Neural crest cell (in vitro differentiated cells): ENCODE measurements at regions not wholly inside any gene's neighbourhood (a gene's known extent, or its start where the extent isn't known, plus 50 kb on each side); places are given as distances from the start of the nearest gene placed in this dataset.

Experiments
- DNase-seq: peaks from one replicate; pipeline ENCODE4 v3.0.0; 2021; ENCODE audit warnings: low read depth, mixed read lengths, low spot score
- H3K27ac Mint-ChIP-seq: one replicate; pipeline ENCODE4 v1.8.0; 2021; ENCODE audit warnings: mild to moderate bottlenecking, mixed read lengths; ENCODE audit not compliant: unreplicated experiment
- H3K27me3 Mint-ChIP-seq: 2 replicates; pipeline ENCODE4 v1.8.0; 2021; ENCODE audit warnings: low read depth, mild to moderate bottlenecking, mixed read lengths
- H3K36me3 Mint-ChIP-seq: 2 replicates; pipeline ENCODE4 v1.8.0; 2021; ENCODE audit warnings: low read depth, mild to moderate bottlenecking, mixed read lengths
- H3K4me1 Mint-ChIP-seq: 2 replicates; pipeline ENCODE4 v1.8.0; 2021; ENCODE audit warnings: mixed read lengths
- H3K4me3 Mint-ChIP-seq: one replicate; pipeline ENCODE4 v1.8.0; 2021; ENCODE audit warnings: mild to moderate bottlenecking, mixed read lengths
- H3K9me3 Mint-ChIP-seq: 2 replicates; pipeline ENCODE4 v1.8.0; 2021; ENCODE audit warnings: mixed read lengths
- CTCF ChIP-seq: fragments of 200-600 bp; sonication (generic); conservative IDR thresholded peaks from 2 replicates; pipeline ENCODE4 v1.5.0; 2021; ENCODE audit warnings: antibody characterized with exemption, mild to moderate bottlenecking

GRCh38 chr13:71124230-71124629 lies 742.8 kb downstream of the DACH1 start:
- H3K4me3 Mint-ChIP-seq: no peak overlapping the region
- no peak for TF ChIP-seq CTCF
- no peak overlapping the region for H3K27ac Mint-ChIP-seq
- no peaks in the 10 kb centered on the region for H3K27me3 Mint-ChIP-seq
- H3K9me3 Mint-ChIP-seq: no peaks in the 10 kb centered on the region
- H3K36me3 Mint-ChIP-seq: no peaks in the 10 kb centered on the region
- H3K4me1 Mint-ChIP-seq: no peaks in the 10 kb centered on the region
- no peak for DNase-seq

GRCh38 chr13:71118779-71119364 lies 748.1 kb downstream of the DACH1 start:
- Mint-ChIP-seq H3K4me1 (no peaks in the 10 kb centered on the region), H3K4me3 (no peak overlapping the region), H3K27me3 (no peaks in the 10 kb centered on the region), H3K9me3 (no peaks in the 10 kb centered on the region), H3K36me3 (no peaks in the 10 kb centered on the region), H3K27ac (no peak overlapping the region)
- DNase-seq: no peak
- TF ChIP-seq CTCF: no peak

- no peaks in the 10 kb centered on the region for H3K9me3 Mint-ChIP-seq
- H3K27ac Mint-ChIP-seq: no peak overlapping the region
- H3K4me3 Mint-ChIP-seq: no peak overlapping the region
- no peaks in the 10 kb centered on the region for H3K4me1 Mint-ChIP-seq
- H3K27me3 Mint-ChIP-seq: no peaks in the 10 kb centered on the region
- H3K36me3 Mint-ChIP-seq: no peaks in the 10 kb centered on the region
- no peak for DNase-seq
- no peak for TF ChIP-seq CTCF
Measured at GRCh38 chr13:71117920-71118319, 749.1 kb downstream of the DACH1 start.

GRCh38 chr13:71115301-71115700 lies 751.7 kb downstream of the DACH1 start:
- no peak for TF ChIP-seq CTCF
- Mint-ChIP-seq H3K27me3 (no peaks in the 10 kb centered on the region), H3K4me3 (no peak overlapping the region), H3K27ac (no peak overlapping the region), H3K36me3 (no peaks in the 10 kb centered on the region), H3K4me1 (no peaks in the 10 kb centered on the region), H3K9me3 (no peaks in the 10 kb centered on the region)
- DNase-seq: no peak

GRCh38 chr13:71096421-71096820 lies 770.6 kb downstream of the DACH1 start:
- DNase-seq: no peak
- no peaks in the 10 kb centered on the region for H3K36me3 Mint-ChIP-seq
- peaks cover 3% of the 10 kb centered on the region for H3K9me3 Mint-ChIP-seq
- H3K4me3 Mint-ChIP-seq: no peak overlapping the region
- H3K4me1 Mint-ChIP-seq: no peaks in the 10 kb centered on the region
- H3K27ac Mint-ChIP-seq: no peak overlapping the region
- no peaks in the 10 kb centered on the region for H3K27me3 Mint-ChIP-seq
- TF ChIP-seq CTCF: no peak
